GM23248 (cell line): ENCODE measurements at regions not wholly inside any gene's neighbourhood (a gene's known extent, or its start where the extent isn't known, plus 50 kb on each side); places are given as distances from the start of the nearest gene placed in this dataset.

ENCODE experiments used
- EZH2 ChIP-seq: fragments of 200-600 bp; sonication (generic); IDR thresholded peaks from 2 replicates; pipeline ENCODE4 v1.6.1; 2018; ENCODE audit warnings: antibody characterized with exemption, mild to moderate bottlenecking; ENCODE audit not compliant: insufficient read depth, poor library complexity, severe bottlenecking
- EZH2phosphoT487 ChIP-seq: fragments of 200-600 bp; sonication (generic); IDR thresholded peaks from 2 replicates; pipeline ENCODE4 v1.6.1; 2018; ENCODE audit warnings: antibody characterized with exemption, moderate library complexity, mild to moderate bottlenecking, low read depth; ENCODE audit not compliant: insufficient read depth

- no peak for TF ChIP-seq EZH2
- no peak for TF ChIP-seq EZH2phosphoT487
These were observed 895.8 kb downstream of the RPS29 start for GRCh38 chr14:48690349-48690748.
